ENCODE measurements at regions not wholly inside any gene's neighbourhood (a gene's known extent, or its start where the extent isn't known, plus 50 kb on each side); places are given as distances from the start of the nearest gene placed in this dataset.

GRCh38 chr10:4541292-4541691 lies 284.7 kb upstream of the AKR1E2 start:
- no peak for TF ChIP-seq ERF (CRISPR knock-in tag; IDR thresholded peaks at IDR 0.05)
- TF ChIP-seq CTCF (IDR thresholded peaks at IDR 0.05 in 2 of 3, conservative IDR thresholded peaks at IDR 0.05 in 1 of 3; ENCODE audit: insufficient read depth in 2 of 3, low read depth in 1 of 3, low read length in 3 of 3): no peak
- TF ChIP-seq TAF1 (IDR thresholded peaks at IDR 0.05; ENCODE audit: control insufficient read depth, extremely low read depth, insufficient read depth, low read length, severe bottlenecking): no peak
- no peak for TF ChIP-seq MAZ (CRISPR knock-in tag; conservative IDR thresholded peaks at IDR 0.05 in 1 of 2, IDR thresholded peaks at IDR 0.05 in 1 of 2)
- TF ChIP-seq POLR2A (conservative IDR thresholded peaks at IDR 0.05): no peak
- TF ChIP-seq SP1 (CRISPR knock-in tag; IDR thresholded peaks at IDR 0.05): no peak
- no peak for TF ChIP-seq SRSF3 (IDR thresholded peaks at IDR 0.05; ENCODE audit: insufficient read depth, low read length)
- no peak for TF ChIP-seq ZNF449 (CRISPR knock-in tag; IDR thresholded peaks at IDR 0.05)
- TF ChIP-seq EGR1 (conservative IDR thresholded peaks at IDR 0.05): no peak

Measured in K562 (cell line).